Activated naive CD8-positive, alpha-beta T cell treated with anti-CD3 and anti-CD28 coated beads, Interleukin-2, amount 50 U/mL, for 24 hours (primary cell): ENCODE measurements at regions not wholly inside any gene's neighbourhood (a gene's known extent, or its start where the extent isn't known, plus 50 kb on each side); places are given as distances from the start of the nearest gene placed in this dataset.

ENCODE experiments used
- ATAC-seq: fragments of 150-1000 bp; cut with Tn5 transposase; one replicate; pipeline ENCODE4 v1.10.0; 2021
- DNase-seq: peaks from one replicate; pipeline ENCODE4 v3.0.0; 2021
- H3K27ac Mint-ChIP-seq: one replicate; pipeline ENCODE4 v1.8.0; 2021; ENCODE audit warnings: mild to moderate bottlenecking, mixed read lengths
- H3K27me3 Mint-ChIP-seq: one replicate; pipeline ENCODE4 v1.8.0; 2021; ENCODE audit warnings: mixed read lengths
- H3K36me3 Mint-ChIP-seq: one replicate; pipeline ENCODE4 v1.8.0; 2021; ENCODE audit warnings: low read depth, mixed read lengths
- H3K4me1 Mint-ChIP-seq: one replicate; pipeline ENCODE4 v1.8.0; 2021; ENCODE audit warnings: mixed read lengths
- H3K4me3 Mint-ChIP-seq: one replicate; pipeline ENCODE4 v1.8.0; 2021; ENCODE audit warnings: mild to moderate bottlenecking, moderate library complexity, mixed read lengths
- H3K9me3 Mint-ChIP-seq: one replicate; pipeline ENCODE4 v1.8.0; 2021; ENCODE audit warnings: mixed read lengths

DNA sequence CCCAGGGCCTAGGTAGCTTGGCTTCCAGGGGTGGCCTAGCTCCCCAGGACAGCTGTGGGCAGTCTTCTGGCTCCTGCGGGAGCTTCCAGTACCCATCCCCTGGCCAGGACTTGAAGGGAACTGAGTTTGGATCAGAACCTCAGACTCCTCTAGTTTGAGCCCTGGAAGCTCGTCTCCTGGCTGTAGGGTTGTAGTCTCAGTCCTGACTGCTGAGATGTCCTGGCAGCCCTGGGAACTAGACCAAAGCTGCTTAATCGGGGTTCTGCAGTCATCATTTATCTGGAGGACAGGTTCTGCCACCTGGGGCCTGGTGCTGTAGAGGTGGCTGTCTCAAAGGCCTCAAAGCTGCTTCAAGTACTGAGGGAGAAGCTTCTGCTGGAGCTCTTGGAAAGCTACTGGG is 163.7 kb downstream of the WSCD1 start:
- H3K27ac Mint-ChIP-seq: no peak overlapping the region
- no peak for DNase-seq
- H3K9me3 Mint-ChIP-seq: no peaks in the 10 kb centered on the region
- H3K36me3 Mint-ChIP-seq: no peaks in the 10 kb centered on the region
- ATAC-seq: no peak
- no peak overlapping the region for H3K4me3 Mint-ChIP-seq
- H3K4me1 Mint-ChIP-seq: no peaks in the 10 kb centered on the region
- H3K27me3 Mint-ChIP-seq: peaks cover 19% of the 10 kb centered on the region

DNA sequence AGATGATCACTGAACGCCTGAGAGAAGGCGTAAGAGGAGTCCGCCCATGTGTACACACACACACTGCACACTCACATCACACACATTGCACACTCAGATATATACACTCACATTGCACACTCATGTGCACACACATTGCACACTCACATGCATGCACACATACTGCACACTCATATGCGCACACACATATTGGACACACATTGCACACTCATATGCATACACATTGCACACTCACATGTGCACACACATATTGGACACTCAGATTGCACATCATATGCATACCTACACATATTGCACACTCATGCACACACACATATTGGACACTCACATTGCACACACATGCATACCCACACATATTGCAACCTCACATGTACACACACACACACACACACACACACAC is 163.2 kb downstream of the WSCD1 start:
- H3K27ac Mint-ChIP-seq: no peak overlapping the region
- no peak overlapping the region for H3K4me3 Mint-ChIP-seq
- DNase-seq (no peak), ATAC-seq (no peak)
- H3K4me1 Mint-ChIP-seq: no peaks in the 10 kb centered on the region
- no peaks in the 10 kb centered on the region for H3K36me3 Mint-ChIP-seq
- peaks cover 18% of the 10 kb centered on the region for H3K27me3 Mint-ChIP-seq
- H3K9me3 Mint-ChIP-seq: no peaks in the 10 kb centered on the region

DNA sequence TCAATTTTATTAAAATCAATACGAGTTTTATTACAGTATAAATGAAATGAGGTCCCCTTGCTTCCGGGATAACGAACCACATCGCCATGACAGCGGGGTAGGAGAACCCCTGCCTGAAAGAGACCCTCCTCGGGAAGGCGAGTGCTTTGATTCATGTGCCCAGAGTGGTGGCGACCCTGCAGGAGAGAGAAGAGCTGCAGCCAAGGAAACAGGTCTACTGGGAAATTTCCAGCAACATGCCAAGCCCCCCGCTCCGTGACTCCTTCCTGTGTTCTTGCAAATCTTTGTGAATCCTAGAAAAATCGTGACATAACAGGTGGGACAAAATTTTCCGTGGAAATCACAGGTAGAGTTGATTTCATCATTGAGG is 162.5 kb downstream of the WSCD1 start:
- H3K4me1 Mint-ChIP-seq: no peaks in the 10 kb centered on the region
- no peak for DNase-seq
- no peak overlapping the region for H3K27ac Mint-ChIP-seq
- no peaks in the 10 kb centered on the region for H3K36me3 Mint-ChIP-seq
- no peaks in the 10 kb centered on the region for H3K9me3 Mint-ChIP-seq
- no peak for ATAC-seq
- no peak overlapping the region for H3K4me3 Mint-ChIP-seq
- H3K27me3 Mint-ChIP-seq: peaks cover 15% of the 10 kb centered on the region

DNA sequence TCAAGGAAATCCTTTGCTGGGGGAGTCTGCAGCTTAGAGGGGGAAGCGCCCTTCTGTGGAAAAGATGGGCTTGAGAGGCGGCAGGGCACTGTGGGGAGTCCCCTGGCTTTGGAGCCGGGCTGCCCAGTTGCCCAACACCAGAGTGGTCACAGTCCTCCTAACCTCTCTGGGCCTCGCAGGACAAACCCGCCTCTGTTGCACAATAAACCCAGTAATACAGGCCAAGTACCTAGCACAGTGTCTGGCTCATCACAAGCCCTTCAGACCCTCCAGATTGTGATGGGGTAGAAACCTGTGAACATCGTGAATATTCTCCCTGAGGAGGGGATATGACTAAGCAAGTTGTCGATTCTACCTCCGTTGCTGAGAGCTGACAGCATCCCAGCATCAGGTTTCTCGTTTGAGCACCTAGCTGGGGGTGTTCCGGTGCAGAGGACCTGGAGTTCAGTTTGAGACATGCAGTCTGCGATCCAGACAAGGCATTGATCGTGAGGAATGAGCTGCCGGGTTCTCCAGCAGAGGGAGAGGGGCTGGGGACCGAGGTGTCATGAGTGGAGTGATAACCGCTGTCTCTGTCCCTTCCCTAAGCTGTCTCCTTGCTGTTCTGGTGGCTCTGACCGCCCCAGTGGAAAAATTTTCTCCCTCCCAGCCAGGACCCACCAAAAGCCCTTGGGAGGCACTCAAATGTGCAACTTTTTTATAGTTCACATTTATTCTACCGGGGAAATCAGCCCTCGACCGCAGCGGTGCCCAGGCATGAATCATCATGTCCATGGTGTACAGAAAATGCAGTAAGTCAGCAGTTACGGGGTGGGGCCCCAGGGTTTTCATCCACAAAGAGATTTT is 161.9 kb downstream of the WSCD1 start:
- Mint-ChIP-seq H3K36me3 (no peaks in the 10 kb centered on the region), H3K27me3 (peaks cover 13% of the 10 kb centered on the region), H3K4me1 (no peaks in the 10 kb centered on the region), H3K4me3 (no peak overlapping the region), H3K27ac (no peak overlapping the region), H3K9me3 (no peaks in the 10 kb centered on the region)
- ATAC-seq: no peak
- no peak for DNase-seq

DNA sequence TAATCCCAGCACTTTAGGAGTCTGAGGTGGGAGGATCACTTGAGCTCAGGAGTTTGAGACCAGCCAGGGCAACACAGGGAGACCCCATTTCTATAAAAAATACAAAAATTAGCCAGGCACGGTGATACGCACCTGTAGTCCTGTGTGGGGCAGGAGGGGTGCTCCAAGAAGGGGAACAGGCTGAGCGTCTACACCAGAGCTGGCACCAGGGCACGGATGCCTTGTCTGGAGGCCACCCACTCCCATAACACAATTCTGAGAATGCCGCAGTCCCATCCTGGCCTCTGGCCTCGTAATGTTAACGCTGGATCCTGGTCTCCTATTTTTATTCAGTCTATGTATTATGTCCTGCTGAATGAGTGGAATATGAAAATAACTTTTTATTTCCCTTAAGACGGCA is 161.3 kb downstream of the WSCD1 start:
- H3K4me1 Mint-ChIP-seq: no peaks in the 10 kb centered on the region
- no peaks in the 10 kb centered on the region for H3K9me3 Mint-ChIP-seq

DNA sequence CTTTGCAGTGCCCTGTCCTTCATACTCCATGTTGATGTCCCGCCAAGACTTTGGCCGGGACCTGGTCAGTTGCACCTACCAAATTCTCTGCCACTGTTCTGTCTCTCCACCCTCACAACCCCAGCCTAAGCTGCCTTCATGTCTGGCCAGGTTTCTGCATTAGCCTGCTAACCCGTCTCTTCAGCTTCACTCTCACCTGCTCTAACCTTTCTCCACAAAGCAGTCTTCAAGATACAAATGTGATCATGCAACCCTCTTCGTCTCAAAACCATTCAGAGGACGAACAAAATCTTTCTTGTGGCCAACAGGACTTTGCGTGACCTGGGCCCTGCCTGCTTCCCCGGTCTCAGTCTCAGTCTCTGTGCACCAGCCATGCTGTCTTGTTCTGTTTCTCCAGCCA is 148.2 kb downstream of the WSCD1 start:
- Mint-ChIP-seq H3K4me3 (no peak overlapping the region), H3K27me3 (peaks cover 47% of the 10 kb centered on the region), H3K36me3 (peaks cover 2% of the 10 kb centered on the region), H3K27ac (no peak overlapping the region), H3K9me3 (peaks cover 18% of the 10 kb centered on the region), H3K4me1 (peaks cover 2% of the 10 kb centered on the region)
- DNase-seq: no peak
- no peak for ATAC-seq

More for the DNA sequence above, 161.3 kb downstream of the WSCD1 start:
- no peak overlapping the region for H3K27ac Mint-ChIP-seq
- H3K27me3 Mint-ChIP-seq: peaks cover 12% of the 10 kb centered on the region
- DNase-seq: no peak
- H3K4me3 Mint-ChIP-seq: no peak overlapping the region
- no peaks in the 10 kb centered on the region for H3K36me3 Mint-ChIP-seq
- no peak for ATAC-seq

DNA sequence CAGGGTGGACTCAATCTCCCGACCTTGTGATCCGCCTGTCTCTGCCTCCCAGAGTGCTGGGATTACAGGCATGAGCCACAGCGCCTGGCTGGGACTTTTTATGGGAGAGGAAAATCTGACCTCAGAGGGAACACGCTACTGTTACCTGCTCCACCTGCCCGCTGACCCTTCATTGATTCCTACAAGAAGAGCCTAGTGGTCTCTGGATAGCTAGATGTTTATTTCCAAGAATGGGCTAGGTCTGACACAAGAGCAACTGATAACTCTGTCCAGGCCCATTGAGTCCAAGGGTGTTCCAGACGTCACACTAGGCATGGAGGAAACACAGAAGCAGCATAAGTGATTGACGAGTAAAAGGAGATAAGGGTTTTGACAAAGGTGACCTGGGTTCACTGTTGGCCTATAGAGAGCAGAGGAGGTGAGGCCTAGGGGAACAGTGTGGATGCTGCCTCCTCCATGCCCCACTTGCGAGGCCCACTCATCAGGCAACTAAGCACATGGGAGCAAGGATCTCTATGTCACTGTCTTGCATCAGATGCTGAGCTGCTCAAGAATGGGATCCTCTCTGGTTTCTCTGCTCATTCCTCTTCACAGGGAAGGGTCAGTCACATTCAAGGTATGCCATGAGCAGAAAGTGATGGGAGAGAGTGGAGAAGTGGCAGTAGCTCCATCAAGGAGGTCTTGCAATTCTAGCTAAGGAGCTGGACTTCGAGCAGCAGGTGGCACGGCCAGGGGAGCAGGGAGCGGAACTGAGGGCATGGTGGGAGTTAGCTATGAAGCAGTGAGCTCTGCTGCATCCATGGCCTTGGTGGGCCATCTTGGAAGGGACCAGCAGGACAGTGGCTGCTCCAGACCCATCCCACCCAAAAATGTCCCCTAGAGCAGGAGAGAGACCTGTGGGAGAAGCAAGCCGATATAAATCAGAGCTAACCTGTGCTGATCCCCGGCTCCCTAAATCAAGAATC is 145.2 kb downstream of the WSCD1 start:
- H3K4me1 Mint-ChIP-seq: no peaks in the 10 kb centered on the region
- peaks cover 31% of the 10 kb centered on the region for H3K27me3 Mint-ChIP-seq
- H3K36me3 Mint-ChIP-seq: no peaks in the 10 kb centered on the region
- peaks cover under 1% of the 10 kb centered on the region for H3K9me3 Mint-ChIP-seq
- no peak overlapping the region for H3K27ac Mint-ChIP-seq
- ATAC-seq: no peak
- DNase-seq: no peak
- no peak overlapping the region for H3K4me3 Mint-ChIP-seq

DNA sequence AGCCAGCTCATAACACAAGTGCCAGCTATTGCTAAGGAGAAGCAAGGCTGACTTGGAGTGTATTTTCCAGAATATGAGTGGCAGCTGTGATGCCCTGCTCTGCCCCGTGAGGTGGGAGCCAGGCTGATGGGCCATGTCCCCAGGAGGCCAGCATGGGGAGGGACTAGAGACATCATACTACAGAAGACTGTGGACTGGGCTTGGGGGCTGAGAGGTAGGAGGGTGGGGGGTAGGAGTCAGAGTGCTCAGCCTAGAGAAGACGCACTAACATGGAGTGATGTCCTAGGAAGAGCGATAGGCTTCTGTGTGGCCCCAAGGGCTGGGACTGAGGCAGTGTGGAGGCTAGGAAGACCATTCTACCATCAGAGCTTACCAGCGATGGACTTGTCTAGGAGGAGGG is 143.7 kb downstream of the WSCD1 start:
- Mint-ChIP-seq H3K4me3 (no peak overlapping the region), H3K36me3 (no peaks in the 10 kb centered on the region), H3K27me3 (peaks cover 32% of the 10 kb centered on the region), H3K27ac (no peak overlapping the region), H3K4me1 (no peaks in the 10 kb centered on the region), H3K9me3 (no peaks in the 10 kb centered on the region)
- DNase-seq: no peak
- no peak for ATAC-seq

DNA sequence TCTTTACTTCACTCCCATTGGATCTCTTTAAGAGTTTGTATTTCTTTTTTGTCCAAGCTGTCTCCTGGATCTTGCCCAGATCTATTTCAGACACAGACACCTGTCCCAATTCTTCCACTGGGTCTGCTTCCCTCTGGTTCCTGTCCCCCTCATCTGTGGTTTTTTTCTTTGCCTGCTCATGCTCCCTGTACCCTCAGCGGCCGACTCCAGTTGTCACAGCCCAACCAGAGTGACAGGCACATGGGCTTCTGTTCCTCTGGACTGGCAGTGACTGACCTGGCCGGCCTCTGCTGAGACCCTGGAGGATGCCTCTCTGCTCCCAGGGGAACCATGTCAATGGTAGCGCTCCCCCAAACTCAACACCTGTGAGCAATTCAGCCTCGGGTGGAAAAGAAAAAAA is 142.6 kb downstream of the WSCD1 start:
- no peaks in the 10 kb centered on the region for H3K36me3 Mint-ChIP-seq
- DNase-seq: no peak
- no peaks in the 10 kb centered on the region for H3K9me3 Mint-ChIP-seq
- no peaks in the 10 kb centered on the region for H3K4me1 Mint-ChIP-seq
- H3K27me3 Mint-ChIP-seq: peaks cover 22% of the 10 kb centered on the region
- H3K27ac Mint-ChIP-seq: no peak overlapping the region
- no peak overlapping the region for H3K4me3 Mint-ChIP-seq
- no peak for ATAC-seq

DNA sequence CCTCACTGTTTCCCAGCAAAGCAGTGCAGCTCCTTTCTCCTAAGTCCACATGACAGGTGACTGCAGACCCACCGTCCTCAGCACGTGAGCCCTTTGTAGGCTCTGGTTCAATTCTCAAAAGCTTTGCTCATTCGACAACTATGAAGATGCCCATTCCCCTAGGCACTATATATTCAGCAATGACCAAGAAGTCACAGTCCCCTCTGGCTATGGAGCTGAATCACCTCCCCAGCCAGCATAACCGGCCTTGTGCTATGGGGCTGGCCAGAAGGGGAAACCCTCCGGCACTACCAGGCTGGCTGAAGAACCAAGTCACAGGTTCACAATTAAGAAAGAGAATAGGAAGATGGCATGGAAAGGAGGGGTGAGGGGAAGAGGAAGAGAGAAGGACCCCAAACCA is 139.7 kb downstream of the WSCD1 start:
- no peak for DNase-seq
- Mint-ChIP-seq H3K9me3 (no peaks in the 10 kb centered on the region), H3K27me3 (peaks cover 12% of the 10 kb centered on the region), H3K4me3 (no peak overlapping the region), H3K27ac (no peak overlapping the region), H3K36me3 (no peaks in the 10 kb centered on the region), H3K4me1 (no peaks in the 10 kb centered on the region)
- no peak for ATAC-seq

DNA sequence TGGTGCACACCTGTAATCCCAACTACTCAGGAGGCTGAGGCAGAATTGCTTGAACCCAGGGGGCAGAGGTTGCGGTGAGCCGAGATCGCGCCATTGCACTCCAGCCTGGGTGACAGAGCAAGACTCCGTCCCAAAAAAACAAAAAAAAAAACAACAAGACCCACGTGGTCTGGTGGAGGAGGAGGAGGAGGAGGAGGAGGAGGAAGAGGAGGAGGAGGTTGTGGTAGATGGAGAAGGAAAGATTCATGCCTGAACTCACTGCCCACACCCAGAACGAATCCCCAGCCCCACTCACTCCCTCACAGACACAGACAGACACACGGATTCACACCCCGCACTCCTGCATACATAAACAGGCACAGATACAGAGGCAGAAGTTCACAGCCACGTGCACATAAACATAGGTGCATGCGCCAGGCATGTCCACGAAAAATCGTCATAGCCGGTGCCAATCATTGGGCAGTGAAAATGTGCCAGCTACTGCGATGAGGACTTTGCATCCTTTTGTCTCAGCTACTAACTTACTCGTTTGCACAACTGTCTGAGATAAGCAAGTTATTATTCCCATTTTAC is 138.5 kb downstream of the WSCD1 start:
- H3K27me3 Mint-ChIP-seq: peaks cover 17% of the 10 kb centered on the region
- H3K36me3 Mint-ChIP-seq: no peaks in the 10 kb centered on the region
- no peaks in the 10 kb centered on the region for H3K9me3 Mint-ChIP-seq
- H3K27ac Mint-ChIP-seq: no peak overlapping the region
- no peaks in the 10 kb centered on the region for H3K4me1 Mint-ChIP-seq
- DNase-seq: no peak
- no peak for ATAC-seq
- H3K4me3 Mint-ChIP-seq: no peak overlapping the region

DNA sequence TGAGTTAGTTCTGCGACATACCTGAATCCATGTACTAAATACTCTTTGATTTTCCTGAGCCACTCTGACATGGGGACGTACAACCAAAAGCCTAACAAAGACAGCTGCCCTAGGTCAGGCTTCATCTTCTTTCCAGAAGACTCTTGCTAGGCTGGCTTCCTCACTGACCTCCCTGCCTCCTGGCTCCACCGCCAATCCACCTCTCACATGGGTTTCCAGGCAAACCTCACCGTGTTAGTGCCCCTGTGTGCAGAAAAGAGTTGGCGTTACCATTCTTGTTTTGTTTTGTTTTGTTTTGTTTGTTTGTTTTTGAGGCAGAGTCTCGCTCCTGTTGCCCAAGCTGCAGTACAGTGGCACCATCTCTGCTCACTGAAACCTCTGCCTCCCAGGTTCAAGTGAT is 135.3 kb downstream of the WSCD1 start:
- H3K36me3 Mint-ChIP-seq: no peaks in the 10 kb centered on the region
- ATAC-seq (no peak), DNase-seq (no peak)
- H3K27me3 Mint-ChIP-seq: peaks cover 21% of the 10 kb centered on the region
- H3K9me3 Mint-ChIP-seq: no peaks in the 10 kb centered on the region
- H3K27ac Mint-ChIP-seq: no peak overlapping the region
- H3K4me1 Mint-ChIP-seq: no peaks in the 10 kb centered on the region
- H3K4me3 Mint-ChIP-seq: no peak overlapping the region

DNA sequence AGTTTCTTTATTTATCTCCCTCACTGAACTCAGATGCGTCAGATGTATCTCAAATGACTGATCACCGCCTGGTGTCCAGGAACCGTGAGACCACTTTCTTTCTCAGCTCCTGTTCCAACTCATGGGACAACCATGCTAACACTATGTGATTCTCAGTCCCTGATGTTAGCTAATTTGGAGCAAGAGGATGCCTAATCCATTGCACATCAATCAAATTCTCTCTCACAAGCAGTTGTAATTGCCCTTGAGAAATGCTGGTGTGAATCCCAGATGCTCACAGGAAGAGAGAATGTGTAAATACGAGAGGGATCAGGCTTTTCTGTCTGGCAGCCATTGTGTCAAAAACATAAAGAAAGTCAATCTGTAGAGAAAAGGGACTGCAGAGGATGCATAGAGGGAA is 134.9 kb downstream of the WSCD1 start:
- no peak for ATAC-seq
- no peaks in the 10 kb centered on the region for H3K9me3 Mint-ChIP-seq
- H3K27me3 Mint-ChIP-seq: peaks cover 21% of the 10 kb centered on the region
- DNase-seq: no peak
- H3K36me3 Mint-ChIP-seq: no peaks in the 10 kb centered on the region
- H3K4me3 Mint-ChIP-seq: no peak overlapping the region
- H3K27ac Mint-ChIP-seq: no peak overlapping the region
- no peaks in the 10 kb centered on the region for H3K4me1 Mint-ChIP-seq

DNA sequence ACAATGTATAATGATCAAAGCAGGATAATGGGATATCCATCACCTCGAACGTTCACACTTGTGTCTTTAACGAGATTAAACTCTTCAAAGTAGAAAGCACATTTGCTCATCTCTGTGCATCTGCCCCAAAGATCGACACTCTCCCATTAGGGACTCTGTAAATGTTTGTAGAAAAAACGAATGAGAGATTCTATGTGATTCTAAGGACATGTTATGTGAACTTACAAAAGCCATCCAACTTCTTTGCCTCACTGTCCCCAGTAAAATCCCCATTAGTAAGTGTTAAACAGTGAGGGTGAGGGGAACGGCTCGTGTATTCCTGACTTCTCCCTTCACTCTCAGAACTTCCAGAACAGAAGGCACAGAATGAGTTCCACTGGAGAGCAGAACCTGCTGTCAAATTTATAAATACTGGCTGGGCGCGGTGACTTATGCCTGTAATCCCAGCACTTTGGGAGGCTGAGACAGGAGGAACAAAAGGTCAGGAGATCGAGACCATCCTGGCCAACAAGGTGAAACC is 134.1 kb downstream of the WSCD1 start:
- DNase-seq: no peak
- Mint-ChIP-seq H3K27ac (no peak overlapping the region), H3K9me3 (no peaks in the 10 kb centered on the region), H3K4me3 (no peak overlapping the region), H3K27me3 (peaks cover 19% of the 10 kb centered on the region), H3K4me1 (no peaks in the 10 kb centered on the region), H3K36me3 (no peaks in the 10 kb centered on the region)
- ATAC-seq: no peak
